Endothelial cell of umbilical vein (primary cell): ENCODE measurements at regions not wholly inside any gene's neighbourhood (a gene's known extent, or its start where the extent isn't known, plus 50 kb on each side); places are given as distances from the start of the nearest gene placed in this dataset.

Experiments used
- BruUV-seq: library from RNA; stranded (reverse); fragments of 400-500 nt; replicated peaks from 2 replicates; lab custom pipeline; 2021; lab: Mats Ljungman, UMichigan
- CTCF ChIA-PET: fragments of 300-600, 350-600 bp; sonication (Branson Sonifier 250); formaldehyde crosslinking; loops from one replicate; lab custom pipeline; 2021; ENCODE audit warnings: antibody characterized with exemption, inconsistent platforms; lab: Charles Lee
- POLR2A ChIA-PET: fragments of 300-600, 350-600 bp; sonication (Branson Sonifier 250); formaldehyde crosslinking; loops from one replicate; lab custom pipeline; 2021; ENCODE audit warnings: antibody characterized with exemption, inconsistent platforms; lab: Charles Lee
- DNase-seq: peaks from one replicate; pipeline ENCODE4 v3.0.0-alpha.2; 2011; ENCODE audit warnings: low read depth, low spot score
- FAIRE-seq: peaks from 2 replicates; lab custom pipeline; 2011; peaks lifted over from hg19 to GRCh38; lab: Jason Lieb, UNC
- H2AFZ ChIP-seq: 2 replicates; pipeline ENCODE4 v1.6.0; 2012; ENCODE audit warnings: low read depth, low read length, control low read depth, inconsistent platforms
- H3K27ac ChIP-seq: 2 replicates; pipeline ENCODE4 v1.5.1; 2011; ENCODE audit warnings: low read depth, mild to moderate bottlenecking, control low read depth, low read length, moderate library complexity; ENCODE audit not compliant: insufficient read depth
- H3K27me3 ChIP-seq, 2 experiments: 2 replicates each; pipeline versions ENCODE4 v1.6.0 to v1.6.1; 2011; ENCODE audit warnings: low read length in 2 of 2, mixed read lengths in 1 of 2; ENCODE audit not compliant: control insufficient read depth in 2 of 2, insufficient read depth in 2 of 2
- H3K36me3 ChIP-seq, 2 experiments: 2 replicates in 1 of 2; 3 replicates in 1 of 2; pipeline ENCODE4 v1.5.1; 2011; ENCODE audit warnings: low read length in 2 of 2, mild to moderate bottlenecking in 1 of 2, moderate library complexity in 1 of 2; ENCODE audit not compliant: control insufficient read depth in 2 of 2, insufficient read depth in 2 of 2; ENCODE audit errors: extremely low read depth in 1 of 2
- H3K4me1 ChIP-seq: 3 replicates; pipeline ENCODE4 v1.5.1; 2011; ENCODE audit warnings: mild to moderate bottlenecking, low read length; ENCODE audit not compliant: control insufficient read depth, insufficient read depth; ENCODE audit errors: extremely low read depth
- H3K4me2 ChIP-seq: 2 replicates; pipeline ENCODE4 v1.6.1; 2011; ENCODE audit warnings: low read length, control low read depth, mixed read lengths; ENCODE audit not compliant: insufficient read depth
- H3K4me3 ChIP-seq, 3 experiments: fragments of 200-600 bp in 1 of 3; sonication (generic), shearing (Covaris generic) in 1 of 3; replicated peaks in 1 of 3; 2 replicates each; pipeline ENCODE4 v1.5.1; 2011 to 2016; ENCODE audit warnings: control low read depth in 3 of 3, low read length in 3 of 3, mild to moderate bottlenecking in 2 of 3, inconsistent platforms in 1 of 3, low read depth in 1 of 3, moderate library complexity in 1 of 3; ENCODE audit not compliant: insufficient read depth in 1 of 3
- H3K79me2 ChIP-seq: 2 replicates; pipeline ENCODE4 v1.6.0; 2012; ENCODE audit warnings: low read length, inconsistent platforms; ENCODE audit not compliant: control insufficient read depth, insufficient read depth
- H3K9ac ChIP-seq: replicated peaks from 2 replicates; pipeline ENCODE3; 2011; ENCODE audit warnings: low read length, control low read depth; ENCODE audit not compliant: insufficient read depth; ENCODE audit errors: extremely low read depth
- H3K9me1 ChIP-seq: replicated peaks from 3 replicates; pipeline ENCODE4 v1.6.0; 2011; ENCODE audit warnings: mild to moderate bottlenecking, low read length; ENCODE audit not compliant: control insufficient read depth, insufficient read depth; ENCODE audit errors: extremely low read depth
- H3K9me3 ChIP-seq: replicated peaks from 2 replicates; pipeline ENCODE4 v1.5.1; 2012; ENCODE audit warnings: low read length, inconsistent platforms; ENCODE audit not compliant: control insufficient read depth, insufficient read depth
- H4K20me1 ChIP-seq: replicated peaks from 2 replicates; pipeline ENCODE3; 2011; ENCODE audit warnings: mild to moderate bottlenecking, low read length; ENCODE audit not compliant: control insufficient read depth, insufficient read depth; ENCODE audit errors: extremely low read depth
- EZH2 ChIP-seq: IDR thresholded peaks from 2 replicates; pipeline ENCODE4 v1.6.1; 2012; ENCODE audit warnings: borderline replicate concordance, low read depth, mild to moderate bottlenecking, moderate library complexity, low read length, inconsistent platforms; ENCODE audit not compliant: severe bottlenecking
- FOS ChIP-seq: IDR thresholded peaks from 2 replicates; pipeline ENCODE4 v1.6.1; 2011; ENCODE audit warnings: mild to moderate bottlenecking, low read length, moderate library complexity, borderline replicate concordance; ENCODE audit not compliant: insufficient read depth
- GATA2 ChIP-seq: IDR thresholded peaks from 2 replicates; pipeline ENCODE4 v1.7.0; 2011; ENCODE audit warnings: low read depth, mild to moderate bottlenecking, moderate library complexity, mixed read lengths, low read length; ENCODE audit not compliant: insufficient read length, insufficient read depth
- JUN ChIP-seq: IDR thresholded peaks from 2 replicates; pipeline ENCODE4 v1.6.1; 2011; ENCODE audit warnings: borderline replicate concordance, low read depth; ENCODE audit not compliant: insufficient read length, insufficient read depth
- MAX ChIP-seq: IDR thresholded peaks from 2 replicates; pipeline ENCODE4 v1.6.1; 2011; ENCODE audit not compliant: insufficient read depth, insufficient read length
- MYC ChIP-seq: IDR thresholded peaks from one replicate; pipeline ENCODE4 v1.6.1; 2011; ENCODE audit warnings: mild to moderate bottlenecking, low read depth, low read length
- POLR2A ChIP-seq: IDR thresholded peaks from 2 replicates; pipeline ENCODE4 v1.6.1; 2012; ENCODE audit warnings: low read depth, mild to moderate bottlenecking, control low read depth, low read length
- POLR2AphosphoS5 ChIP-seq: IDR thresholded peaks from 2 replicates; pipeline ENCODE4 v1.6.1; 2012; ENCODE audit warnings: low read depth, mild to moderate bottlenecking, control low read depth, low read length, moderate library complexity; ENCODE audit not compliant: insufficient read depth
- dilution Hi-C: fragments of 300-500 bp; cut with MboI; formaldehyde crosslinking; loops from one replicate; pipeline ENCODE4 v1.15.0; 2019; ENCODE audit warnings: low sequenced_read_pairs; ENCODE audit not compliant: extremely low pct_ligation_motif_present
- intact Hi-C: fragments of 100-400 bp; cut with micrococcal nuclease; formaldehyde crosslinking; loops from one replicate; pipeline ENCODE4 v1.10.0; 2022
- TF ChIP-seq, protein P1 (sequence below), 2 donors: IDR thresholded peaks; 1 replicate in 1 of 2; 2 replicates in 1 of 2; pipeline ENCODE4 v1.5.1; 2011; ENCODE audit warnings: low read length in 2 of 2, mild to moderate bottlenecking in 2 of 2, moderate library complexity in 2 of 2, control low read depth in 1 of 2, inconsistent platforms in 1 of 2, low read depth in 1 of 2; ENCODE audit not compliant: insufficient read depth in 1 of 2; ENCODE audit errors: extremely low read depth in 1 of 2

DNA sequence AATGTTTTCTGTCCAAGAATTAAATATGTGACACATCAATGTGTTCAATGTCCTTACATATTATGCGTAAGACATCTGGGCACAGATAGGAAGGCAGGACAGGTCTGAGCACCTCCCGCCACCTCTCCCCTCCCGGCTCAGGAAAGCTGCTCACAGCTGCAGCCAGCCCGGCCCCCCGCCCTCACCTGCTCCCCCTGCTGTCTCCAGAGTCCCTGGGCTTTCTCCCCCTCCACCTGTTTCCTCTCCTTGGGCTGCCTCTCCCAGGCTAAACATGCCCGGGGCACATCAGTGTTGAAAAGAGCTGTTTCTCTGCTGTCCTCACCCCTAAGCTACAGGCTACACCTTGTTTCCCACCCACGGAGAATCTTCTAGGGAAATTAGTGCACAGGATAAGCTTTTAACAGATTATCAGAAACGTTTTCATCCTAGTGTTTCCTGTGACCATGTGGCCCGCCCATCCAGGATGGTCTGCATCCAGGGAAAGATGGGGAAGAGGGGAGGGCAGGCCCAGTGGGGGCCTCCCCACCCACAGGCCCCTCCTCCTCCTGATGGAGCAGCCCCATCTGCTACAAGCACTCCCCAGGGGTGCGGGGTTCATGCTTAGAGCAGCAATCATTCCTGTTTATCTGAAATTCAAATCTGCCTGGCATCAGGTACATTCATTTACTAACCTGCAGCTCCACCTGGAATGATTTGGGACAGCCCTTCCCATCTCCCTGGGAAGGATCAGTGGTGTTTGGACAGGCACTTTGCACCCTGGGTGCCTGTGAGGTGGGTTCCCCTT, 273.8 kb upstream of the SFSWAP start:
- CTCF ChIA-PET = no interaction called here
- Histone ChIP-seq H3K79me2 (no peaks in the 10 kb centered on the region), H3K27me3 (no peaks in the 10 kb centered on the region), H3K9me3 (no peaks in the 10 kb centered on the region), H3K9me1 (no peaks in the 10 kb centered on the region), H3K4me1 (no peaks in the 10 kb centered on the region), H3K4me3 (no peak overlapping the region), H3K27ac (no peak overlapping the region), H4K20me1 (no peaks in the 10 kb centered on the region), H2AFZ (no peak overlapping the region), H3K4me2 (no peak overlapping the region), H3K36me3 (no peaks in the 10 kb centered on the region), H3K9ac (no peak overlapping the region)
- dilution Hi-C loops = no loop called here
- intact Hi-C loops = no loop called here
- no peak for DNase-seq
- TF ChIP-seq MYC (no peak), GATA2 (no peak), EZH2 (no peak), POLR2AphosphoS5 (no peak), JUN (no peak), MAX (no peak), POLR2A (no peak), FOS (no peak)
- TF ChIP-seq, protein P1, sequence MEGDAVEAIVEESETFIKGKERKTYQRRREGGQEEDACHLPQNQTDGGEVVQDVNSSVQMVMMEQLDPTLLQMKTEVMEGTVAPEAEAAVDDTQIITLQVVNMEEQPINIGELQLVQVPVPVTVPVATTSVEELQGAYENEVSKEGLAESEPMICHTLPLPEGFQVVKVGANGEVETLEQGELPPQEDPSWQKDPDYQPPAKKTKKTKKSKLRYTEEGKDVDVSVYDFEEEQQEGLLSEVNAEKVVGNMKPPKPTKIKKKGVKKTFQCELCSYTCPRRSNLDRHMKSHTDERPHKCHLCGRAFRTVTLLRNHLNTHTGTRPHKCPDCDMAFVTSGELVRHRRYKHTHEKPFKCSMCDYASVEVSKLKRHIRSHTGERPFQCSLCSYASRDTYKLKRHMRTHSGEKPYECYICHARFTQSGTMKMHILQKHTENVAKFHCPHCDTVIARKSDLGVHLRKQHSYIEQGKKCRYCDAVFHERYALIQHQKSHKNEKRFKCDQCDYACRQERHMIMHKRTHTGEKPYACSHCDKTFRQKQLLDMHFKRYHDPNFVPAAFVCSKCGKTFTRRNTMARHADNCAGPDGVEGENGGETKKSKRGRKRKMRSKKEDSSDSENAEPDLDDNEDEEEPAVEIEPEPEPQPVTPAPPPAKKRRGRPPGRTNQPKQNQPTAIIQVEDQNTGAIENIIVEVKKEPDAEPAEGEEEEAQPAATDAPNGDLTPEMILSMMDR (IDR thresholded peaks at IDR 0.05; ENCODE audit: extremely low read depth in 1 of 2, insufficient read depth in 1 of 2, low read depth in 1 of 2, low read length in 2 of 2) = no peak
- FAIRE-seq = no peak
- BruUV-seq = no TSS peak
- POLR2A ChIA-PET = no interaction called here
